ENCODE measurements at regions not wholly inside any gene's neighbourhood (a gene's known extent, or its start where the extent isn't known, plus 50 kb on each side); places are given as distances from the start of the nearest gene placed in this dataset.

GRCh38 chr2:64283641-64284361, 139.6 kb upstream of the PELI1 start:
- DNase-seq (ENCODE audit: low spot score), result no peak

- DNase-seq (ENCODE audit: low spot score), result peak; percentile 43
Measured at GRCh38 chr2:64284751-64285150, 140.5 kb upstream of the PELI1 start.

GRCh38 chr2:64287202-64287740, 143.1 kb upstream of the PELI1 start:
- DNase-seq (ENCODE audit: low spot score), result no peak

DNA sequence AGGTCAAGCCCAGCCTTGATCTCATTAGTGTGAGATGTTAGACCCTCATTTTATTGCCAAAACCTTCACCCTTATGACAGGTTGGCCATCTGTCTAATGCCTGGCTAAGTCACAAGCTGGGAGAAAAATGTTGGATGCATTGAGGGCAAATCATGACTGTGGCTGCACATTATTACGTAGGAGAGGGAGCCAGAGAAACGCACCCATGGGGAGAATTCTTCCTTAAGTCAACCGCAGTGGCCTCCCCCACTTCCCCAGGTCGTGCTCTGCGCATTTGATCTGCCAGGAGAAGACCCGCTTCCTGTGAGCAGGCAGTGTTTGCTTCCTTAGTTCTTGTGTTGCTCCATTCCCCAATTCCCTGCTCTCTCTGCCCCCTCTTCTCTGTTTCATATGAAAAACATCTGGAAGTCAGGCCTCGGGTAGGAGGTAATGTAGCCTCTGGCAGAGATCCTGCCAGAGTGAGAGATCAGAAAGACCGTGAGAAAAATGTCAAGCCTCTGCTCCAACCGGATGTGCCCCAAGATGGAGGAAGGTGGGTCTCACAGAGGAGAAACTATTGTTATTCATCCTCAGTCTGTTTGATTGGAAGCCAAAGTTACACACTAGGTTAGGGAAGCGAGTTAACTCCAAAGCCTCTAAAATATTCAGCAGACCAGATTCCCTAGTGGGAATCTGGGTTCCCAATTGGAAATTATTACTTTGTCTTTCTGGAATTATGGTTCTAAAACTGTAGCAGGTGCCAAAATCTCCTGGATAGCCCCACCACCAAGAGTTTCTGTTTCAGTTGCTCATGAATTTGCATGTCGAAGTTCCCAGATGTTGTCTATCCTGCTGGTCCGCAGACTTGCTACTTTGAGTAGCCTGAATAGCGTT, 144.3 kb upstream of the PELI1 start:
- DNase-seq (ENCODE audit: low spot score), result no peak

DNA sequence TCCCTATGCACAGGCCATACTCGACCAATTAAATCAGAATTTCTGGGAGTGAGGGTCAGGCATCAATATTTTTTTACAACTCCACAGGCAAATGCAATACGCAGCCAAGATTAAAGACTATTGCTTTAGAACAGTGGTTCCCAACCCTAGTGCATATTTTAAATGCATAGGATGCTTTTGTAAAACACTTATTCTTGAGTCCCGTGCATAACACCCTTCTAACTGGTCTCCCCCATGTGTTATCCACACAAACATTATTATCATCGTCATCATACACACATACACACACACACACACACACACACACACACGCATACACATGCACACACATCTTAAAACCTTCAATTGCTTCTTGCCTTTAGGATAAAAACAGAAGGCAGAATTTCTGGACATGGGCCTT, 145.0 kb upstream of the PELI1 start:
- no peak for DNase-seq (ENCODE audit: low spot score)

DNA sequence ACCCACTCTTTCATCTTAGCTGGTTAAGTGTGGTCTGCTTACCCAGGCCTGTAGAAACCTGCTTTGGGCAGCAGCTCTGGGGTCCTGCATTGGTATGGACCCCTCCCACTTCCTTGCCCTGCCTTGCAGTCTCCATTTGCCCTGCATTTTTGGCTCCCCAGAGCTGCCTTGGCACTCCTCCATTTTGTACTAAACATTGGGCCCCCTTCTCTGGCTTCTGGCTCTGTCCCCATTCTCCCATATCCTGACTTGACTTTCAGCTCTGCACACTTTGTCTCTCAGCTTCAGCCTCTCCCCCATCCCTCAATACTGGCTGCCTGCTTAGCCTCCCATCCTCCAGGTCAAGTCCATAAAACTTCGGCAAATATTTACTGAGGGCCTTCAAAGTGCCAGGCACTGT, 145.5 kb upstream of the PELI1 start:
- no peak for DNase-seq (ENCODE audit: low spot score)

GRCh38 chr2:64291181-64291580, 147.0 kb upstream of the PELI1 start:
- no peak for DNase-seq (ENCODE audit: low spot score)

GRCh38 chr2:64295326-64296139, 151.3 kb upstream of the PELI1 start:
- DNase-seq (ENCODE audit: low spot score), result no peak

GRCh38 chr2:64296140-64296480, 151.9 kb upstream of the PELI1 start:
- peak; percentile 79 for DNase-seq (ENCODE audit: low spot score)

DNA sequence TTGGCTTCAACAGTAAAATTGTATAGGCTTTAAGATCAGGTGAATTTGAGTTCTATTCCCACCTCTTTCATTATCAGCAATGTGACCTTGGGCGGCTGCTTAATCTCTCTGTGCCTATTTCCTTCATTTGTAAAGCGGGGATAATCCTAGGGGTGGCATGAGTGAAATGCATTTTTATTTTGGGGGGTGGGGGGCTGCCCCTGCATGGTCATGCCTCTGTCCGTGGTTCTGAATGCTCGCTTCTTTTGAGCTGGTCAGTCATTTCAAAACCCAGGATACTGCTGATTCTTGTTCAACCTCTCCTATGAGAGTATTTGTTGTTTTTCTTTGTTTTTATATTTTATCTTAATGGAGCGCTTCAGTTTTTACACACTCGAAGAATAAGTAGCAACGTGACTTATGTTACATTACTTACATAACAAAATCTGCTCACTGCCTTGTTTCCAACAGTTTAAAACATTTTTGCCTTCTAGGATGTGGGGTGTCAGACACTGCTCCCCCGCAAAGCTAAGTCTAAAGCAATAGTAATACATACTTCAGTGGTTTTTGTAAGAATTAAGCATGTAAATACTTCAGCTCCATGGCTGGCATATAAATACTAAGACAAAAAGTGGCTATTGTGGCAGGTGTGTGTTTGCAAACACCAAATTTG, 152.6 kb upstream of the PELI1 start:
- DNase-seq (ENCODE audit: low spot score), result no peak

DNA sequence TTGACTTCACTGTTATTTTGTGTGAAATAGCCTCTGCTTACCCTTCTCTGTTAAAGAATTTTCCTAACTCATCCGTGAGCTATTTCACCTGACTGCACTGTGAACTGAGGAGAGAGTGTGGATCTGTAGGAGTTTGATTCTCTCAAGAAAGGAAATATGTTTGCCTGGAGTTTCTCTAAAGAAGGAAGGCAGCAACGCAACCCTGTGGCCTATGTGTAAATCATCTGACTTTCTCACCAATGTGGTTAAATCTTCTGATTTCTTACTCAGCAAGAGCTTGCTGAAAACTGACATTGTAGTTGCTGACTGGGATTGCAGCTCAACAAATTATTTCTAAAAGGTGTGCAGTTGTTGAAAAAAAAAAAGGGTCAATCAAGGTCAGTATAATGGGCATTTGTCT, 153.9 kb upstream of the PELI1 start:
- no peak for DNase-seq (ENCODE audit: low spot score)

GRCh38 chr2:64300066-64300465, 153.9 kb upstream of the LGALSL start:
- no peak for DNase-seq (ENCODE audit: low spot score)

- DNase-seq (ENCODE audit: low spot score), result no peak
Measured at GRCh38 chr2:64303250-64303649, 150.7 kb upstream of the LGALSL start.

DNA sequence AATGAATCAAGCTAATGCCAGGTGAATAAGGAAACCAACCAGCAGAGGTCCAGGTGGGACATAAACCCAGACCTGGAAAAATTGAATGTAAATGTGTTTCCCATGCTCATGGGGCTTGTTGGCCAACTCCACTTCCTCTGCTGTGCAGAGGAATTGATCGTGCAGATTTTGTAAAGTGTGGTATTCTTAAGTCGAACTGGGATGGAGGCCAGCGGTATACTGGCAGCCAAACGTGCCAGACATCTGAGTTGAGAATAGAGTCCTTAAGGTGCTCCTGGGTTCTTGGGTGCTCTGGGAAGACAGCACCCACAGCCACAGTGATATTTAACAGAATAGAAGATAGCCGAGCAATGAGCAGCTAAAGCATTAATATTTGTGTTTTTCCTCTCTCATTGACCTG, 146.5 kb upstream of the LGALSL start:
- no peak for DNase-seq (ENCODE audit: low spot score)

DNA sequence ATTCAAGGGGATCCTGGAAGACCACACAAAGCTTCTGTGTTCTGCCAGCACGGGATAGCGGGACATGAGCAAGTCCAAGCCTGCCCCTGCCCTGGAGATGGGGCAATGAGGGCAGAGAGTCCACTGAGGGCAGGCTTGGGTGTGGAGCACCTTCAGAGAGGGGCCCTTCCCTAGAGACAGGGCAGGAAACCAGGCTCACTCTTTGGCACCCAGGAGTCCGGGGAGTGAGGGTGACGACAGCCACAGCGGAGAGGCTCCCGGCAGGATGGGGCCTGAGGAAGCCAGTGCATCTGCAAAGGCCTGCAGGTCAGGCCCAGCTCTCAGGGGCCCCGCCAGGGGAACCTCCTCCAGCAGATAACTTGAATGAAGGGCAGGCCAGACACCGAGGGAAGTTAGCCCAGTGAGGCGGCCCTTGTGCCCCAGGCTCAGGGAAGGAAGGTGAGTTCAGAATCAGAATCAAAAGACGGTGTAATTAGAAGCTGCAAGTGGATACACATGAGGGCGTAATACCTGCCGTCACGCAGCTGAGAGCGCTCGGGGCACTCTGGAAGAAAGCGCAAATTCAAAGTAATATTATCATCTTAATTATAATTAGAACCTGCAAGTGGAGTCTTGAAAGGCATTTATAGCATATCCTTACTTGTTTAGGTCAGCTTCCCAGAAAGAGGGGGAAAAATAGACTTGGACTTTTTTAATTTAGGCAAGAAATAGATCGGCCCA, 142.6 kb upstream of the LGALSL start:
- DNase-seq (ENCODE audit: low spot score), result no peak

GRCh38 chr2:64311948-64312621, 141.9 kb upstream of the LGALSL start:
- DNase-seq (ENCODE audit: low spot score), result peak; percentile 80

GRCh38 chr2:64312622-64313397, 141.2 kb upstream of the LGALSL start:
- DNase-seq (ENCODE audit: low spot score), result no peak

DNA sequence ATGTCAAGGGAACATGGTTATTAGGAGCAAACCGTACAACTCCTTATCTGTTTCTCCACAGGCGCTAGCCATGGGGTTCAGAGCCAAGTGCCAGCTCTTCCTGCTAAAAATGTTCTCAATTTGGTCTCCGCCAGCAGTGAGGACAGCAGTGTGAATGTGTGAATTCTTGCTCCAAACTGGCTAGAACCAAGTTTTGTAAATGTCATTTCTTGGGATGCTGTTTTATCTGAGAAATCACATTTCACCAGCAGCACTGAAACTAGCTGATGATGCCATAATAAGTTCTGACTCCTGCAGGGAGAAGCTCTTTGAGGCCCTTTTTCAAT, 140.6 kb upstream of the LGALSL start:
- no peak for DNase-seq (ENCODE audit: low spot score)

- DNase-seq (ENCODE audit: low spot score), result no peak
Measured at GRCh38 chr2:64315291-64315960, 138.5 kb upstream of the LGALSL start.
